ENCODE measurements at regions not wholly inside any gene's neighbourhood (a gene's known extent, or its start where the extent isn't known, plus 50 kb on each side); places are given as distances from the start of the nearest gene placed in this dataset.

GRCh38 chr13:107809125-107809524, 406.2 kb downstream of the LIG4 start:
- no peaks in the 10 kb centered on the region for H3K9me2 ChIP-seq (replicated peaks; ENCODE audit: low read length)
- ATAC-seq (no peak), DNase-seq (no peak)
- H4K20me1 ChIP-seq (ENCODE audit: low read length), result no peaks in the 10 kb centered on the region
- intact Hi-C loops (cut with micrococcal nuclease), result no loop called here
- TF ChIP-seq, protein P1, sequence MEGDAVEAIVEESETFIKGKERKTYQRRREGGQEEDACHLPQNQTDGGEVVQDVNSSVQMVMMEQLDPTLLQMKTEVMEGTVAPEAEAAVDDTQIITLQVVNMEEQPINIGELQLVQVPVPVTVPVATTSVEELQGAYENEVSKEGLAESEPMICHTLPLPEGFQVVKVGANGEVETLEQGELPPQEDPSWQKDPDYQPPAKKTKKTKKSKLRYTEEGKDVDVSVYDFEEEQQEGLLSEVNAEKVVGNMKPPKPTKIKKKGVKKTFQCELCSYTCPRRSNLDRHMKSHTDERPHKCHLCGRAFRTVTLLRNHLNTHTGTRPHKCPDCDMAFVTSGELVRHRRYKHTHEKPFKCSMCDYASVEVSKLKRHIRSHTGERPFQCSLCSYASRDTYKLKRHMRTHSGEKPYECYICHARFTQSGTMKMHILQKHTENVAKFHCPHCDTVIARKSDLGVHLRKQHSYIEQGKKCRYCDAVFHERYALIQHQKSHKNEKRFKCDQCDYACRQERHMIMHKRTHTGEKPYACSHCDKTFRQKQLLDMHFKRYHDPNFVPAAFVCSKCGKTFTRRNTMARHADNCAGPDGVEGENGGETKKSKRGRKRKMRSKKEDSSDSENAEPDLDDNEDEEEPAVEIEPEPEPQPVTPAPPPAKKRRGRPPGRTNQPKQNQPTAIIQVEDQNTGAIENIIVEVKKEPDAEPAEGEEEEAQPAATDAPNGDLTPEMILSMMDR (conservative IDR thresholded peaks at IDR 0.05; ENCODE audit: low read depth, low read length), result no peak
- no peak for TF ChIP-seq EZH2phosphoT487 (IDR thresholded peaks at IDR 0.05; ENCODE audit: borderline replicate concordance, low read length)
- no peak for TF ChIP-seq EZH2 (IDR thresholded peaks at IDR 0.05; ENCODE audit: low read length, unreplicated experiment)
- H3K9me3 ChIP-seq (ENCODE audit: low read length), result no peaks in the 10 kb centered on the region
- no peaks in the 10 kb centered on the region for H3K36me3 ChIP-seq (ENCODE audit: low read depth, low read length)
- H3K4me1 ChIP-seq (ENCODE audit: insufficient read depth, low read length), result peaks cover 22% of the 10 kb centered on the region
- no peak overlapping the region for H3K27ac ChIP-seq (ENCODE audit: low read length)
- ChIA-PET POLR2A (ENCODE audit: unreplicated experiment) (no interaction called here), CTCF (no interaction called here)
- H3F3A ChIP-seq (ENCODE audit: low read length, unreplicated experiment), result no peaks in the 10 kb centered on the region
- no peaks in the 10 kb centered on the region for H3K27me3 ChIP-seq (ENCODE audit: low read length)
- no peak overlapping the region for H2AFZ ChIP-seq (ENCODE audit: low read length)
- no peak overlapping the region for H3K4me2 ChIP-seq (ENCODE audit: low read length)
- H3K9ac ChIP-seq (ENCODE audit: low read length), result no peak overlapping the region
- H3K79me2 ChIP-seq (ENCODE audit: low read length), result no peaks in the 10 kb centered on the region
- H3K4me3 ChIP-seq (ENCODE audit: low read length), result no peak overlapping the region
- no TSS peak for BruUV-seq (replicated peaks)

DNA sequence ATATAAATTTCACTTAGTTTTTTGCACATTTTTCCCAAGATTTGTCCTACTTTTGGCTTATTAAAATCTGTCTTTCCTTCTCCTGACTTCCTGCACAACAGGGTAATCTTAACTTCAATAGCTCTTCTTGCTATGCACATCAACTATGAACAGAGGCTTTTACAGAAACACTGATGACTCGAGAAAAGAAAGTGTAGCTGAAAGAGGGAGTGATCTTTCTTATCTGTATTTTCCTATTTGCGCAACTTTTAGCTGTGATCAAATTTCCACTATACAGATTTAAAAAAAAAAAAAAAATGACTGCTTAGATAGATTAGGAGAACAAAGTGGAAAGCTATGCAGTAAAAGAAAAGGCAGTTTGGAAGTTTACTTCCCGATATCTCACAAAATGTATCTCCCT, 406.9 kb downstream of the LIG4 start:
- peak overlapping the region; percentile 21; the same call in 1 of the 2 replicates for H3K27ac ChIP-seq (ENCODE audit: low read length)
- no peak overlapping the region for H3K9ac ChIP-seq (ENCODE audit: low read length)
- no peaks in the 10 kb centered on the region for H3K9me2 ChIP-seq (replicated peaks; ENCODE audit: low read length)
- no peaks in the 10 kb centered on the region for H3K9me3 ChIP-seq (ENCODE audit: low read length)
- no peaks in the 10 kb centered on the region for H3K27me3 ChIP-seq (ENCODE audit: low read length)
- BruUV-seq (replicated peaks), result no TSS peak
- peaks cover 22% of the 10 kb centered on the region for H3K4me1 ChIP-seq (ENCODE audit: insufficient read depth, low read length)
- intact Hi-C loops (cut with micrococcal nuclease), result no loop called here
- ATAC-seq (0 out of 2 replicates have a peak, but pooled peaks have one; percentile 11), DNase-seq (no peak)
- no peaks in the 10 kb centered on the region for H3K36me3 ChIP-seq (ENCODE audit: low read depth, low read length)
- H2AFZ ChIP-seq (ENCODE audit: low read length), result no peak overlapping the region
- no peaks in the 10 kb centered on the region for H4K20me1 ChIP-seq (ENCODE audit: low read length)
- H3K4me3 ChIP-seq (ENCODE audit: low read length), result no peak overlapping the region
- peak overlapping the region; percentile 40 for H3K4me2 ChIP-seq (ENCODE audit: low read length)
- ChIA-PET CTCF (no interaction called here), POLR2A (ENCODE audit: unreplicated experiment) (no interaction called here)
- TF ChIP-seq EZH2 (IDR thresholded peaks at IDR 0.05; ENCODE audit: low read length, unreplicated experiment) (no peak), EZH2phosphoT487 (IDR thresholded peaks at IDR 0.05; ENCODE audit: borderline replicate concordance, low read length) (no peak)
- TF ChIP-seq, protein P1 (conservative IDR thresholded peaks at IDR 0.05; ENCODE audit: low read depth, low read length), result no peak
- no peaks in the 10 kb centered on the region for H3F3A ChIP-seq (ENCODE audit: low read length, unreplicated experiment)
- H3K79me2 ChIP-seq (ENCODE audit: low read length), result no peaks in the 10 kb centered on the region

GRCh38 chr13:107807306-107808073, 407.8 kb downstream of the LIG4 start:
- ATAC-seq (peak; percentile 92), DNase-seq (peak; percentile 39)
- Histone ChIP-seq H3K9me3 (ENCODE audit: low read length) (no peaks in the 10 kb centered on the region), H3F3A (ENCODE audit: low read length, unreplicated experiment) (no peaks in the 10 kb centered on the region), H3K27me3 (ENCODE audit: low read length) (no peaks in the 10 kb centered on the region), H3K9me2 (replicated peaks; ENCODE audit: low read length) (no peaks in the 10 kb centered on the region), H3K36me3 (ENCODE audit: low read depth, low read length) (no peaks in the 10 kb centered on the region), H3K27ac (ENCODE audit: low read length) (peak overlapping the region; percentile 28), H2AFZ (ENCODE audit: low read length) (no peak overlapping the region), H3K4me2 (ENCODE audit: low read length) (peak overlapping the region; percentile 40), H3K9ac (ENCODE audit: low read length) (no peak overlapping the region), H4K20me1 (ENCODE audit: low read length) (no peaks in the 10 kb centered on the region), H3K79me2 (ENCODE audit: low read length) (no peaks in the 10 kb centered on the region), H3K4me3 (ENCODE audit: low read length) (no peak overlapping the region), H3K4me1 (ENCODE audit: insufficient read depth, low read length) (peaks cover 22% of the 10 kb centered on the region)
- intact Hi-C loops (cut with micrococcal nuclease), result loop anchor here (1.0 kb wide), 1 partner anchor 8 kb away; no protein-coding TSS in a partner anchor
- BruUV-seq (replicated peaks), result no TSS peak
- TF ChIP-seq EZH2 (IDR thresholded peaks at IDR 0.05; ENCODE audit: low read length, unreplicated experiment) (no peak), EZH2phosphoT487 (IDR thresholded peaks at IDR 0.05; ENCODE audit: borderline replicate concordance, low read length) (no peak)
- TF ChIP-seq, protein P1 (conservative IDR thresholded peaks at IDR 0.05; ENCODE audit: low read depth, low read length), result no peak
- ChIA-PET POLR2A (ENCODE audit: unreplicated experiment) (no interaction called here), CTCF (no interaction called here)

All from PC-3 (cell line).